Bronchial epithelial cell (primary cell): ENCODE measurements at regions not wholly inside any gene's neighbourhood (a gene's known extent, or its start where the extent isn't known, plus 50 kb on each side); places are given as distances from the start of the nearest gene placed in this dataset.

Experiments
- DNase-seq: peaks from one replicate; pipeline ENCODE4 v3.0.0-alpha.2; 2010; ENCODE audit warnings: low read depth
- FAIRE-seq: peaks from 2 replicates; lab custom pipeline; 2011; peaks lifted over from hg19 to GRCh38; lab: Jason Lieb, UNC
- H3K27me3 ChIP-seq: 2 replicates; pipeline ENCODE4 v1.5.1; 2011; ENCODE audit warnings: low read length; ENCODE audit not compliant: control insufficient read depth, insufficient read depth
- H3K36me3 ChIP-seq: 2 replicates; pipeline ENCODE4 v1.5.1; 2011; ENCODE audit warnings: low read length; ENCODE audit not compliant: control insufficient read depth, insufficient read depth
- H3K4me3 ChIP-seq: 2 replicates; pipeline ENCODE4 v1.5.1; 2011; ENCODE audit warnings: mild to moderate bottlenecking, low read depth, low read length, control low read depth
- TF ChIP-seq, protein P1 (sequence below): IDR thresholded peaks from 2 replicates; pipeline ENCODE4 v1.5.1; 2011; ENCODE audit warnings: mild to moderate bottlenecking, moderate library complexity, low read length, control low read depth, inconsistent platforms; ENCODE audit not compliant: insufficient read depth, severe bottlenecking

DNA sequence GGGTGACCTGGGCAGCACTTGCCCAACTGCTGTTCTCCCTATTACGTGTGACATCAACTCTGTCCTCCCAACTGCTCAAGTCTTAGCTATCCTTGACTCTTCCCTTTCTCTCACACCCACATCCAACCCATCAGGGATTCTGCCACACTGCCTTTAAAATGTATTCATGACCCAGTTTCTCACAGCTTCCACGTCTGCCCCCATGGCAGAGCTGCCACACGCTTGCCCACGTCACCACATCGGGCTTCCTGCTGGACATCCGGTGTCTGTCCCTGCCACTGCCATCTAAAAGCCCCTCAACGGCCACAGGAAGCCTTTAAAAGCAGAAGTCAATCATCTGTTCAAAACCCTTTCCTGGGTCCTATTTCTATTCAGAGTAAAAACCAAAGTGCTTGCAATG, 233.1 kb upstream of the POU3F3 start:
- no peaks in the 10 kb centered on the region for H3K27me3 ChIP-seq
- no peak for DNase-seq
- H3K36me3 ChIP-seq = no peaks in the 10 kb centered on the region
- H3K4me3 ChIP-seq = no peak overlapping the region
- TF ChIP-seq, protein P1, sequence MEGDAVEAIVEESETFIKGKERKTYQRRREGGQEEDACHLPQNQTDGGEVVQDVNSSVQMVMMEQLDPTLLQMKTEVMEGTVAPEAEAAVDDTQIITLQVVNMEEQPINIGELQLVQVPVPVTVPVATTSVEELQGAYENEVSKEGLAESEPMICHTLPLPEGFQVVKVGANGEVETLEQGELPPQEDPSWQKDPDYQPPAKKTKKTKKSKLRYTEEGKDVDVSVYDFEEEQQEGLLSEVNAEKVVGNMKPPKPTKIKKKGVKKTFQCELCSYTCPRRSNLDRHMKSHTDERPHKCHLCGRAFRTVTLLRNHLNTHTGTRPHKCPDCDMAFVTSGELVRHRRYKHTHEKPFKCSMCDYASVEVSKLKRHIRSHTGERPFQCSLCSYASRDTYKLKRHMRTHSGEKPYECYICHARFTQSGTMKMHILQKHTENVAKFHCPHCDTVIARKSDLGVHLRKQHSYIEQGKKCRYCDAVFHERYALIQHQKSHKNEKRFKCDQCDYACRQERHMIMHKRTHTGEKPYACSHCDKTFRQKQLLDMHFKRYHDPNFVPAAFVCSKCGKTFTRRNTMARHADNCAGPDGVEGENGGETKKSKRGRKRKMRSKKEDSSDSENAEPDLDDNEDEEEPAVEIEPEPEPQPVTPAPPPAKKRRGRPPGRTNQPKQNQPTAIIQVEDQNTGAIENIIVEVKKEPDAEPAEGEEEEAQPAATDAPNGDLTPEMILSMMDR = no peak
- no peak for FAIRE-seq

DNA sequence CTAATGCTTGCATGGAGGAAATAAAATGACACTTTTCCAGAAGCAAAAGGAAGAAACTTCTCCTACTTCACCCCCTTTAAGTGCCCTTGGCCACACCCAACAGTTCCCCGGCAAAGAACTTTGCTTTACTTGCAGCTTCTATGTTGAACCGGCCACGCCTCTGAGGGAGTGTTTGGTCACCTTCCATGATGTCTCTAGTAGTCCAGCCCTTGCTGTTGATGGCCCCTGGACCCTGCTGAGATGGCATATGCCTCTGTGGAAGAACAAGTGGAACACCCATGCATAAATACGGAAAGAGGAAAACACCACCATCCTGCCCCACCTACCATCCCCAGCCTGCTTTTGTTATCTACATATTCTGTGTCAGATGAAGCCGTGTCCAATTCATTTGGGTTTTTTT, 218.3 kb upstream of the POU3F3 start:
- no peaks in the 10 kb centered on the region for H3K36me3 ChIP-seq
- H3K27me3 ChIP-seq = no peaks in the 10 kb centered on the region
- no peak for FAIRE-seq
- H3K4me3 ChIP-seq = no peak overlapping the region
- TF ChIP-seq, protein P1 = no peak
- DNase-seq = no peak

DNA sequence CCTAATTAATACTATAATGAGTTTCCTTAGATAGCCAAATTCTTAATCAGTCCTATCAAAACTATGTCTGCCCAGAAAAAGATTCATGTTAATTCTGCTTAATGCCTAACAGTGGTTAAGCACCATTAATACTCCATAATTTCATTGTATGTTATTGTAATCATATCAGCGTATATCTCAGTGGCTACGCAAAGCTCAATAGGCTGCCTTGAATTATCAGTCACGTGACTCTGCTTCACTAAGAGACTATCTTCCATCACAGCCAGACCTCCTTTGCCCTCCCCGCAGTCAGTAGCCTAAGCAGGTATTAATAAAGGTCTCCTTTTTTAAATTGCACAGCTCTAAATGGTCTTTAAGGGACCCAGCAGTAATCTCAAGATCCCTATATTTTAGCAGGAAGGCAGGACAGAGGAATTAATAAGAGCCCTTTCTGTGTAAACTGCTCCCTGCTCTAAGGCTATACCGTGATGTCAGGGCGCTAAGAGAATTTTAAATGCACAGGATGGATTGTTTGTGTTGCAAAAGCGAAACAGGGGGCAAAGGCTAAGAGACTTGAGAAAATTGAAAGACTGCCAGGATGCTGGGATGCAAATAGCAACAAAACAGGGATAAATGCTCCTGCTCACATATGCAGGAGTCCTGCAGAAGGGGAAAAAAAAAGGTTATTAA, 215.6 kb upstream of the POU3F3 start:
- TF ChIP-seq, protein P1 = no peak
- FAIRE-seq (no peak), DNase-seq (no peak)
- no peaks in the 10 kb centered on the region for H3K36me3 ChIP-seq
- H3K4me3 ChIP-seq = no peak overlapping the region
- no peaks in the 10 kb centered on the region for H3K27me3 ChIP-seq

DNA sequence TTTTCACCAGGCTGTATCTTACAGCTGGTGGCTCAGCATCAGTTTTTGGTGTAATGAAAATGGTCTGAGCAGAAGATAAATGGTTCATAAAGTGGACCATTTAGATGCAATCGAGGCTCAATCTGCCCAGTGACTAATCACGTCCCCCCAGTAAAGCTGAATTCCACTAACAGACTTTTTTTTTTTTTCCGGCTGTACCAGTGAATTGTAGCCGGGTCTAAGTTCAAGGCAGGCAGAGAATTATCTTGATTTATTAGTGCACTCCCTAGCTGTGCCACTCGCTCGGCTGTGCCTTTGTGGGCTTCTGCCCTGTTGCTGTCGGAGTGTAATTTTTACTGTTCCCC, 215.1 kb upstream of the POU3F3 start:
- no peak for DNase-seq
- TF ChIP-seq, protein P1 = no peak
- FAIRE-seq = no peak
- Histone ChIP-seq H3K4me3 (no peak overlapping the region), H3K27me3 (no peaks in the 10 kb centered on the region), H3K36me3 (no peaks in the 10 kb centered on the region)

DNA sequence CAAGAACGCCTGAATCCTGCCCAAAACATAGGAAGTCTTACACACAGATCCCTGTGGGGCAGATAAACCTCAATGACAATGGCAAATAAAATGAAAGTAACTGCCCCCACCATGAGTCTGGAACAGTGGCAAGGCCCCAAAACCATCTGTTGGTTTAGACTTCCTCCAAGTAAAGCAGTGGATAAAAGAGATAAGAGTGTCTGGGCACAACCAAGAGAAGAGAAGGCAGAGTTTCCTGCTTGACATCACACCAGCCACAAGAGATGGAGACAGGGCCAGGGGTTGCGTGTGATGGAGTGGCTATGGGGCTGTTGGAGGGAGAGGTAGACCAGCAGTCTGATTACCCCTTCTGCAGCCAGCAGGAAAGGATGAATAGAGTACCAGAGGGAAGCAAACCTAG, 212.1 kb upstream of the POU3F3 start:
- no peaks in the 10 kb centered on the region for H3K27me3 ChIP-seq
- TF ChIP-seq, protein P1 = no peak
- FAIRE-seq (no peak), DNase-seq (no peak)
- no peaks in the 10 kb centered on the region for H3K36me3 ChIP-seq
- H3K4me3 ChIP-seq = no peak overlapping the region

DNA sequence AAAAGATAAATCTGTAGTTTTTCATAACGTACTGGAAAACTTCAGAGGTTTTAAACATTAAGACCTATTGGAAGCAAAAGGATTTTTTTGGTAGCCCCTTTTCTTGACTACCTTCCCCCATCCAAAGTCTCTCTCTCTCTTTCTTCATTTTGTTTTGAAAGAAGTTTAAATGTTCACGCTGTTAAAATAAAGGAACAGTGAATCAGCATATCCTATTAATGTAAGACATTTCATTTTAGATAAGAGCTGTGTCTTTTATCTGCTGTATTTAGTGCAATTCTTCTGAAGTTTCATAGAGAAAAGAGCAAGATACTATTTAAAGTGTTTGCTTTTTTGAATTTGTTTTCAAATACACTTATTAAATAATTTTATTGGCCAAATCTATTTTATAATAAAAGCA, 205.5 kb upstream of the POU3F3 start:
- Histone ChIP-seq H3K27me3 (no peaks in the 10 kb centered on the region), H3K36me3 (no peaks in the 10 kb centered on the region), H3K4me3 (no peak overlapping the region)
- FAIRE-seq (no peak), DNase-seq (no peak)
- TF ChIP-seq, protein P1 = no peak
